Smooth muscle cell of the brain vasculature (primary cell): ENCODE measurements at regions not wholly inside any gene's neighbourhood (a gene's known extent, or its start where the extent isn't known, plus 50 kb on each side); places are given as distances from the start of the nearest gene placed in this dataset.

Experiments used
- DNase-seq: peaks from one replicate; pipeline ENCODE4 v3.0.0-alpha.2; 2012; ENCODE audit warnings: low read depth, low spot score

GRCh38 chr1:238558746-238559145 is 668.0 kb upstream of the ZP4 start:
- DNase-seq: no peak

- DNase-seq: no peak
Observed at GRCh38 chr1:238558156-238558555, 667.4 kb upstream of the ZP4 start.

GRCh38 chr1:238552271-238552670 is 661.5 kb upstream of the ZP4 start:
- DNase-seq: no peak

GRCh38 chr1:238549137-238549536 is 658.4 kb upstream of the ZP4 start:
- no peak for DNase-seq

- DNase-seq: no peak
Observed at GRCh38 chr1:238546118-238546517, 655.4 kb upstream of the ZP4 start.

- DNase-seq: no peak
Observed at GRCh38 chr1:238537641-238538040, 646.9 kb upstream of the ZP4 start.

- DNase-seq: no peak
Observed at GRCh38 chr1:238530209-238530851, 639.6 kb upstream of the ZP4 start.

- DNase-seq: no peak
Observed at GRCh38 chr1:238517711-238518110, 627.0 kb upstream of the ZP4 start.

GRCh38 chr1:238501290-238501689 is 610.6 kb upstream of the ZP4 start:
- DNase-seq: no peak

GRCh38 chr1:238499021-238499420 is 608.3 kb upstream of the ZP4 start:
- DNase-seq: no peak

- DNase-seq: no peak
Observed at GRCh38 chr1:238492271-238492670, 601.5 kb upstream of the ZP4 start.

GRCh38 chr1:238491265-238491664 is 600.5 kb upstream of the ZP4 start:
- no peak for DNase-seq

GRCh38 chr1:238489006-238489405 is 598.3 kb upstream of the ZP4 start:
- DNase-seq: no peak

GRCh38 chr1:238488401-238488800 is 597.7 kb upstream of the ZP4 start:
- DNase-seq: no peak

- DNase-seq: no peak
Observed at GRCh38 chr1:238487931-238488330, 597.2 kb upstream of the ZP4 start.

- no peak for DNase-seq
Observed at GRCh38 chr1:238485912-238486209, 595.1 kb upstream of the ZP4 start.

GRCh38 chr1:238485057-238485911 is 594.6 kb upstream of the ZP4 start:
- peak; percentile 65 for DNase-seq

GRCh38 chr1:238484121-238484520 is 593.4 kb upstream of the ZP4 start:
- DNase-seq: no peak

GRCh38 chr1:238476841-238477240 is 586.1 kb upstream of the ZP4 start:
- DNase-seq: no peak

- DNase-seq: no peak
Observed at GRCh38 chr1:238475712-238476111, 585.0 kb upstream of the ZP4 start.

- DNase-seq: no peak
Observed at GRCh38 chr1:238474263-238474662, 583.5 kb upstream of the ZP4 start.

GRCh38 chr1:238469146-238469631 is 578.5 kb upstream of the ZP4 start:
- no peak for DNase-seq

GRCh38 chr1:238468068-238468467 is 577.3 kb upstream of the ZP4 start:
- no peak for DNase-seq
